IMR-90 (cell line): ENCODE measurements at regions not wholly inside any gene's neighbourhood (a gene's known extent, or its start where the extent isn't known, plus 50 kb on each side); places are given as distances from the start of the nearest gene placed in this dataset.

ENCODE experiments used
- ATAC-seq: fragments of 200-7000 bp; cut with Tn5 transposase; 2 replicates; pipeline ENCODE4 v1.9.1; 2020; ENCODE audit warnings: low read depth, mild to moderate bottlenecking, moderate library complexity
- BruUV-seq: library from RNA; stranded (reverse); fragments of 400-500 nt; replicated peaks from 2 replicates; lab custom pipeline; 2021; lab: Mats Ljungman, UMichigan
- CTCF ChIA-PET: fragments of 300-600 bp; formaldehyde crosslinking; extraction: SDS; loops from one replicate; lab custom pipeline; 2021; ENCODE audit warnings: antibody characterized with exemption; lab: Yijun Ruan, JAX
- POLR2A ChIA-PET: fragments of 300-600 bp; sonication (Branson Sonifier 250); formaldehyde crosslinking; loops from one replicate; lab custom pipeline; 2022; ENCODE audit warnings: antibody characterized with exemption; ENCODE audit not compliant: unreplicated experiment; lab: Charles Lee
- DNase-seq: peaks from one replicate; pipeline ENCODE4 v3.0.0; 2013
- H2AFZ ChIP-seq: replicated peaks from 2 replicates; pipeline ENCODE3; 2013; ENCODE audit warnings: low read length, mild to moderate bottlenecking; ENCODE audit not compliant: poor library complexity
- H2AK5ac ChIP-seq: 2 replicates; pipeline ENCODE4 v1.6.1; 2013; ENCODE audit warnings: low read depth, low read length, inconsistent platforms
- H2AK9ac ChIP-seq: replicated peaks from 2 replicates; pipeline ENCODE3; 2013; ENCODE audit warnings: mild to moderate bottlenecking, low read depth, low read length, moderate library complexity; ENCODE audit not compliant: poor library complexity
- H2BK120ac ChIP-seq: 2 replicates; pipeline ENCODE4 v1.6.1; 2013; ENCODE audit warnings: low read depth, low read length, inconsistent platforms
- H2BK15ac ChIP-seq: 3 replicates; pipeline ENCODE4 v1.6.1; 2013; ENCODE audit warnings: low read depth, low read length, inconsistent platforms
- H2BK20ac ChIP-seq: 2 replicates; pipeline ENCODE4 v1.6.1; 2013; ENCODE audit warnings: low read depth, mild to moderate bottlenecking, inconsistent platforms, low read length, moderate library complexity
- H2BK5ac ChIP-seq: 2 replicates; pipeline ENCODE4 v1.6.1; 2013; ENCODE audit warnings: mild to moderate bottlenecking, low read depth, low read length, inconsistent platforms; ENCODE audit not compliant: poor library complexity, severe bottlenecking
- H3K14ac ChIP-seq: replicated peaks from 2 replicates; pipeline ENCODE4 v1.6.1; 2013; ENCODE audit warnings: low read depth, low read length, inconsistent platforms
- H3K18ac ChIP-seq: 2 replicates; pipeline ENCODE4 v1.6.1; 2013; ENCODE audit warnings: low read depth, low read length, control low read depth
- H3K23ac ChIP-seq: 2 replicates; pipeline ENCODE4 v1.6.1; 2013; ENCODE audit warnings: low read depth, low read length, inconsistent platforms
- H3K27ac ChIP-seq: 2 replicates; pipeline ENCODE4 v1.5.1; 2013; ENCODE audit warnings: mild to moderate bottlenecking, control low read depth, low read length; ENCODE audit not compliant: insufficient read depth
- H3K27me3 ChIP-seq: 2 replicates; pipeline ENCODE4 v1.6.1; 2013; ENCODE audit warnings: low read length; ENCODE audit not compliant: control insufficient read depth, insufficient read depth
- H3K36me3 ChIP-seq: 2 replicates; pipeline ENCODE4 v1.6.1; 2013; ENCODE audit warnings: low read length, mixed read lengths; ENCODE audit not compliant: control insufficient read depth, insufficient read depth
- H3K4ac ChIP-seq: 2 replicates; pipeline ENCODE4 v1.6.1; 2013; ENCODE audit warnings: low read depth, low read length, inconsistent platforms
- H3K4me1 ChIP-seq: 2 replicates; pipeline ENCODE4 v1.6.1; 2013; ENCODE audit warnings: low read length, mixed read lengths; ENCODE audit not compliant: control insufficient read depth, insufficient read depth
- H3K4me2 ChIP-seq: 2 replicates; pipeline ENCODE4 v1.6.1; 2013; ENCODE audit warnings: low read depth, mild to moderate bottlenecking, control low read depth, low read length, moderate library complexity
- H3K4me3 ChIP-seq: 2 replicates; pipeline ENCODE4 v1.5.1; 2013; ENCODE audit warnings: low read depth, mild to moderate bottlenecking, control low read depth, low read length, moderate library complexity; ENCODE audit not compliant: insufficient read depth
- H3K56ac ChIP-seq: 2 replicates; pipeline ENCODE4 v1.6.1; 2013; ENCODE audit warnings: low read length, inconsistent platforms; ENCODE audit not compliant: insufficient read depth; ENCODE audit errors: extremely low read depth
- H3K79me1 ChIP-seq, 2 experiments: 2 replicates each; pipeline ENCODE4 v1.6.1; 2013; ENCODE audit warnings: low read length in 2 of 2, inconsistent platforms in 1 of 2, low read depth in 1 of 2
- H3K9ac ChIP-seq: 2 replicates; pipeline ENCODE4 v1.6.1; 2013; ENCODE audit warnings: low read depth, low read length, control low read depth
- H3K9me1 ChIP-seq: 2 replicates; pipeline ENCODE4 v1.6.1; 2013; ENCODE audit warnings: low read length, inconsistent platforms; ENCODE audit not compliant: insufficient read depth
- H3K9me3 ChIP-seq: 2 replicates; pipeline ENCODE4 v1.6.1; 2013; ENCODE audit warnings: low read length; ENCODE audit not compliant: control insufficient read depth, insufficient read depth
- H4K20me1 ChIP-seq: 2 replicates; pipeline ENCODE4 v1.6.1; 2013; ENCODE audit warnings: low read length, inconsistent platforms; ENCODE audit not compliant: insufficient read depth
- H4K5ac ChIP-seq: 2 replicates; pipeline ENCODE4 v1.6.1; 2013; ENCODE audit warnings: mild to moderate bottlenecking, low read depth, low read length, control low read depth
- H4K8ac ChIP-seq, 2 experiments: 2 replicates each; pipeline ENCODE4 v1.6.1; 2013; ENCODE audit warnings: low read depth in 2 of 2, low read length in 2 of 2, control low read depth in 1 of 2, inconsistent platforms in 1 of 2
- H4K91ac ChIP-seq: 2 replicates; pipeline ENCODE4 v1.6.1; 2013; ENCODE audit warnings: low read depth, low read length, inconsistent platforms; ENCODE audit not compliant: insufficient read depth
- CEBPB ChIP-seq: IDR thresholded peaks from 2 replicates; pipeline ENCODE4 v1.6.1; 2012; ENCODE audit warnings: low read depth, low read length, improper control_type of control experiment
- CHD1 ChIP-seq: IDR thresholded peaks from 2 replicates; pipeline ENCODE4 v1.6.1; 2012; ENCODE audit warnings: low read depth, low read length, improper control_type of control experiment
- FOS ChIP-seq: fragments of 150-350 bp; IDR thresholded peaks from 2 replicates; pipeline ENCODE4 v1.6.1; 2016; ENCODE audit warnings: low read depth, low read length
- MAFK ChIP-seq: IDR thresholded peaks from 2 replicates; pipeline ENCODE4 v1.6.1; 2012; ENCODE audit warnings: low read depth, low read length, improper control_type of control experiment
- NFE2L2 ChIP-seq: fragments of 150-350 bp; IDR thresholded peaks from 2 replicates; pipeline ENCODE4 v1.6.1; 2016; ENCODE audit warnings: low read depth, mild to moderate bottlenecking, low read length
- POLR2A ChIP-seq: IDR thresholded peaks from 2 replicates; pipeline ENCODE4 v1.6.1; 2012; ENCODE audit warnings: mild to moderate bottlenecking, low read depth, low read length
- RAD21 ChIP-seq: IDR thresholded peaks from 2 replicates; pipeline ENCODE4 v1.6.1; 2012; ENCODE audit warnings: low read length, improper control_type of control experiment
- RCOR1 ChIP-seq: IDR thresholded peaks from 2 replicates; pipeline ENCODE4 v1.6.1; 2012; ENCODE audit warnings: mild to moderate bottlenecking, low read length, improper control_type of control experiment; ENCODE audit not compliant: insufficient replicate concordance
- RFX5 ChIP-seq: IDR thresholded peaks from 2 replicates; pipeline ENCODE4 v1.8.0; 2012; ENCODE audit warnings: low read depth, mild to moderate bottlenecking, low read length, moderate library complexity
- SMC3 ChIP-seq: fragments of 150-350 bp; IDR thresholded peaks from 2 replicates; pipeline ENCODE4 v1.6.1; 2016; ENCODE audit warnings: low read depth, mild to moderate bottlenecking, antibody characterized with exemption, low read length, moderate library complexity
- WGBS, 2 experiments: methylation state at CpG; one replicate each; pipeline versions ENCODE4 v1.1.5 to v1.1.7; 2013; ENCODE audit warnings: missing lambda C conversion rate in 2 of 2; ENCODE audit not compliant: insufficient read length in 1 of 2; ENCODE audit errors: extremely low coverage in 2 of 2; 5-methylcytosine and 5-hydroxymethylcytosine counted together
- dilution Hi-C: fragments of 300-500 bp; cut with HindIII; formaldehyde crosslinking; loops from one replicate; pipeline ENCODE4 v1.14.3; 2018; ENCODE audit warnings: low sequenced_read_pairs; ENCODE audit not compliant: unreplicated experiment
- in situ Hi-C: fragments of 300-500 bp; cut with MboI; formaldehyde crosslinking; loops from 3 replicates; pipeline ENCODE4 v1.14.3; 2019; ENCODE audit warnings: low sequenced_read_pairs, inconsistent platforms, mixed read lengths
- intact Hi-C: fragments of 100-400 bp; cut with micrococcal nuclease; formaldehyde crosslinking; loops from 2 replicates; pipeline ENCODE4 v1.10.0; 2022
- TF ChIP-seq, protein P1 (sequence below): fragments of 150-350 bp; IDR thresholded peaks from 2 replicates; pipeline ENCODE4 v1.6.1; 2017; ENCODE audit warnings: mild to moderate bottlenecking, antibody characterized with exemption, low read length, low read depth
- TF ChIP-seq, protein P2 (sequence below): fragments of 150-350 bp; IDR thresholded peaks from 2 replicates; pipeline ENCODE4 v1.6.1; 2016; ENCODE audit warnings: low read depth, mild to moderate bottlenecking, low read length, moderate library complexity, borderline replicate concordance
- TF ChIP-seq, protein P3 (sequence below): conservative IDR thresholded peaks from 2 replicates; pipeline ENCODE4 v1.5.1; 2012; ENCODE audit warnings: mild to moderate bottlenecking, low read depth, low read length, improper control_type of control experiment

DNA sequence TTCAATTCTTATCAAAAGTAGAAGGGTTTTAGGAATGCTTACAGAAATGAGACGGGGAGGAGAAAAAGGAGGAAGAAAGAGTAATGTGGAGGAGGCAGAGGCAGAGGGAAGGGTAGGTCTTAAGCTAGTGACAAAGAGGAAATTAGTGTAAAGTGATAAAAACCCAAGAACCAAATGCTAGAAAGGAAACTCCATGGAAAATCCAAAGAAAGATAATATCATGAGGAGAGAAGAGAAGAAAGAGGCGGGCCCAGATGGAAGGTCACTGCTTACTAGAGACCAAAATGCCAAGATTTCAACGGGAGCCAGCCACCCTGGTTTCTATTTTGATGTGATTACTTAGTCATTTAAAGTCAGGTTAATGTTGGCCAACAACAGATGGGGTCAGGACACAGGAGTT lies 68.6 kb upstream of the IL12B start:
- Histone ChIP-seq H3K27me3 (peaks cover 6% of the 10 kb centered on the region), H4K91ac (no peak overlapping the region), H4K5ac (no peak overlapping the region), H3K23ac (no peak overlapping the region), H4K8ac (no peak overlapping the region), H4K20me1 (no peaks in the 10 kb centered on the region), H3K14ac (no peak overlapping the region), H2BK20ac (no peak overlapping the region), H2AFZ (no peak overlapping the region), H3K9me3 (no peaks in the 10 kb centered on the region), H3K18ac (no peak overlapping the region), H3K9ac (no peak overlapping the region), H3K4me3 (no peak overlapping the region), H3K36me3 (no peaks in the 10 kb centered on the region), H3K4me1 (no peaks in the 10 kb centered on the region), H2BK5ac (no peak overlapping the region), H3K4ac (no peak overlapping the region), H3K4me2 (no peak overlapping the region), H3K27ac (no peak overlapping the region), H3K56ac (no peak overlapping the region), H3K79me1 (no peaks in the 10 kb centered on the region), H2BK15ac (no peak overlapping the region), H2AK5ac (no peak overlapping the region), H2BK120ac (no peak overlapping the region), H3K9me1 (no peaks in the 10 kb centered on the region; the same call in 1 of the 2 replicates), H2AK9ac (no peak overlapping the region)
- intact Hi-C loops, result no loop called here
- TF ChIP-seq CHD1 (no peak), RCOR1 (no peak), RFX5 (no peak), NFE2L2 (no peak), MAFK (no peak), FOS (no peak), CEBPB (no peak), RAD21 (no peak), POLR2A (no peak), SMC3 (no peak)
- TF ChIP-seq, protein P1, sequence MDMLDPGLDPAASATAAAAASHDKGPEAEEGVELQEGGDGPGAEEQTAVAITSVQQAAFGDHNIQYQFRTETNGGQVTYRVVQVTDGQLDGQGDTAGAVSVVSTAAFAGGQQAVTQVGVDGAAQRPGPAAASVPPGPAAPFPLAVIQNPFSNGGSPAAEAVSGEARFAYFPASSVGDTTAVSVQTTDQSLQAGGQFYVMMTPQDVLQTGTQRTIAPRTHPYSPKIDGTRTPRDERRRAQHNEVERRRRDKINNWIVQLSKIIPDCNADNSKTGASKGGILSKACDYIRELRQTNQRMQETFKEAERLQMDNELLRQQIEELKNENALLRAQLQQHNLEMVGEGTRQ, result no peak
- TF ChIP-seq, protein P2, sequence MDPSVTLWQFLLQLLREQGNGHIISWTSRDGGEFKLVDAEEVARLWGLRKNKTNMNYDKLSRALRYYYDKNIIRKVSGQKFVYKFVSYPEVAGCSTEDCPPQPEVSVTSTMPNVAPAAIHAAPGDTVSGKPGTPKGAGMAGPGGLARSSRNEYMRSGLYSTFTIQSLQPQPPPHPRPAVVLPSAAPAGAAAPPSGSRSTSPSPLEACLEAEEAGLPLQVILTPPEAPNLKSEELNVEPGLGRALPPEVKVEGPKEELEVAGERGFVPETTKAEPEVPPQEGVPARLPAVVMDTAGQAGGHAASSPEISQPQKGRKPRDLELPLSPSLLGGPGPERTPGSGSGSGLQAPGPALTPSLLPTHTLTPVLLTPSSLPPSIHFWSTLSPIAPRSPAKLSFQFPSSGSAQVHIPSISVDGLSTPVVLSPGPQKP, result no peak
- TF ChIP-seq, protein P3, sequence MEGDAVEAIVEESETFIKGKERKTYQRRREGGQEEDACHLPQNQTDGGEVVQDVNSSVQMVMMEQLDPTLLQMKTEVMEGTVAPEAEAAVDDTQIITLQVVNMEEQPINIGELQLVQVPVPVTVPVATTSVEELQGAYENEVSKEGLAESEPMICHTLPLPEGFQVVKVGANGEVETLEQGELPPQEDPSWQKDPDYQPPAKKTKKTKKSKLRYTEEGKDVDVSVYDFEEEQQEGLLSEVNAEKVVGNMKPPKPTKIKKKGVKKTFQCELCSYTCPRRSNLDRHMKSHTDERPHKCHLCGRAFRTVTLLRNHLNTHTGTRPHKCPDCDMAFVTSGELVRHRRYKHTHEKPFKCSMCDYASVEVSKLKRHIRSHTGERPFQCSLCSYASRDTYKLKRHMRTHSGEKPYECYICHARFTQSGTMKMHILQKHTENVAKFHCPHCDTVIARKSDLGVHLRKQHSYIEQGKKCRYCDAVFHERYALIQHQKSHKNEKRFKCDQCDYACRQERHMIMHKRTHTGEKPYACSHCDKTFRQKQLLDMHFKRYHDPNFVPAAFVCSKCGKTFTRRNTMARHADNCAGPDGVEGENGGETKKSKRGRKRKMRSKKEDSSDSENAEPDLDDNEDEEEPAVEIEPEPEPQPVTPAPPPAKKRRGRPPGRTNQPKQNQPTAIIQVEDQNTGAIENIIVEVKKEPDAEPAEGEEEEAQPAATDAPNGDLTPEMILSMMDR, result no peak
- ATAC-seq (no peak), DNase-seq (no peak)
- in situ Hi-C loops, result no loop called here
- no CpG with 5 or more reads among the region's 3 CpGs for WGBS, 2 experiments
- POLR2A ChIA-PET, result no interaction called here
- BruUV-seq, result no TSS peak
- dilution Hi-C loops, result no loop called here
- CTCF ChIA-PET, result interaction anchor here (0.7 kb wide), 1 partner anchor 207 kb away, joined by 4 read pairs; no protein-coding TSS in a partner anchor
